Activated CD8-positive, alpha-beta memory T cell treated with anti-CD3 and anti-CD28 coated beads, Interleukin-2, amount 50 U/mL, for 1 hour (primary cell): ENCODE measurements at regions not wholly inside any gene's neighbourhood (a gene's known extent, or its start where the extent isn't known, plus 50 kb on each side); places are given as distances from the start of the nearest gene placed in this dataset.
"Not testable (repeated sequence)": the region's sequence is repeated elsewhere in the genome, so short reads cannot be mapped to it uniquely, and the experiment has no call there.

Experiments used
- DNase-seq: peaks from one replicate; pipeline ENCODE4 v3.0.0-alpha.2; 2020; ENCODE audit errors: extremely low read depth

- DNase-seq: no peak
Observed at GRCh38 chr13:58617880-58618665, 986.5 kb downstream of the PCDH17 start.

- DNase-seq: no peak
Observed at GRCh38 chr13:58619396-58620113, 988.0 kb downstream of the PCDH17 start.

- DNase-seq: no peak
Observed at GRCh38 chr13:58620176-58620575, 988.6 kb downstream of the PCDH17 start.

- DNase-seq: no peak
Observed at GRCh38 chr13:58625703-58626389, 994.3 kb downstream of the PCDH17 start.

GRCh38 chr13:58630794-58631193 is 999.2 kb downstream of the PCDH17 start:
- no peak for DNase-seq

GRCh38 chr13:58633226-58633625 is 1001.7 kb downstream of the PCDH17 start:
- no peak for DNase-seq

GRCh38 chr13:58655086-58655485 is 1023.5 kb downstream of the PCDH17 start:
- DNase-seq: no peak

GRCh38 chr13:58660826-58661225 is 1029.3 kb downstream of the PCDH17 start:
- no peak for DNase-seq

- DNase-seq: no peak
Observed at GRCh38 chr13:58666331-58666730, 1034.8 kb downstream of the PCDH17 start.

- no peak for DNase-seq
Observed at GRCh38 chr13:58667096-58667495, 1035.6 kb downstream of the PCDH17 start.

GRCh38 chr13:58680115-58680514 is 1048.6 kb downstream of the PCDH17 start:
- no peak for DNase-seq

- DNase-seq: no peak
Observed at GRCh38 chr13:58682616-58683015, 1051.1 kb downstream of the PCDH17 start.

- DNase-seq: no peak
Observed at GRCh38 chr13:58687148-58687547, 1055.6 kb downstream of the PCDH17 start.

- DNase-seq: no peak
Observed at GRCh38 chr13:58698531-58698930, 1067.0 kb downstream of the PCDH17 start.

- no peak for DNase-seq
Observed at GRCh38 chr13:58704953-58705352, 1073.4 kb downstream of the PCDH17 start.

GRCh38 chr13:58706421-58706820 is 1074.9 kb downstream of the PCDH17 start:
- DNase-seq: no peak

- no peak for DNase-seq
Observed at GRCh38 chr13:58712191-58712590, 1080.6 kb downstream of the PCDH17 start.

GRCh38 chr13:58714016-58714415 is 1082.5 kb downstream of the PCDH17 start:
- DNase-seq: not testable (repeated sequence)

- no peak for DNase-seq
Observed at GRCh38 chr13:58721273-58721672, 1089.7 kb downstream of the PCDH17 start.

GRCh38 chr13:58728126-58728525 is 1096.6 kb downstream of the PCDH17 start:
- no peak for DNase-seq

GRCh38 chr13:58729361-58729760 is 1097.8 kb downstream of the PCDH17 start:
- DNase-seq: no peak

GRCh38 chr13:58744686-58745085 is 1113.1 kb downstream of the PCDH17 start:
- no peak for DNase-seq

- no peak for DNase-seq
Observed at GRCh38 chr13:58767566-58767965, 1136.0 kb downstream of the PCDH17 start.
